ENCODE measurements at regions not wholly inside any gene's neighbourhood (a gene's known extent, or its start where the extent isn't known, plus 50 kb on each side); places are given as distances from the start of the nearest gene placed in this dataset.
"Not testable (repeated sequence)": the region's sequence is repeated elsewhere in the genome, so short reads cannot be mapped to it uniquely, and the experiment has no call there.

DNA sequence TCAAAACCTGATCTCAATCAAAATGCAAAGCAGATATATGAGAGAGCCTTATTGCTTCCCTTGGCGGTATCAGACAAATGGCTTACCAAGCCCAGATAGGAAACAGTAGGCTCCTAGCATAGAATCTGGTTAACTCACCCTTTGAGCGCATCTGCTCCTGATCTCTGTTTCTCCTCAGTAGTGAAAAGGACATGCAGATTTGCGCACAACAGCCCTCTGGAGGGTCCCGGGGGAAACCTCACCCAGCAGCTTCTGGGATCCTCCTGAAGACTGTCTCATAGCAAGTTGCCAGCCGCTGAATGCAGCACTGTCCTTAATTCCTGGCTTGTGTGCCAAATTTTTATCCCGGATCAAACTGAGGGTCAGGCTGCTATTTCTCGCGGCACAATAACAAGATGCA, 192.2 kb downstream of the FASLG start:
- no peaks in the 10 kb centered on the region for H3F3A ChIP-seq (ENCODE audit: control insufficient read depth, insufficient read depth)
- 0 out of 2 replicates have a peak, but pooled peaks cover 4% of the 10 kb centered on the region for H3K9me3 ChIP-seq (ENCODE audit: control insufficient read depth, insufficient read depth, low read length)
- no peak overlapping the region for H3K4me3 ChIP-seq (ENCODE audit: low read length)
- no peak overlapping the region for H3K27ac ChIP-seq (ENCODE audit: low read depth, low read length)
- H3K9me2 ChIP-seq (replicated peaks; ENCODE audit: control insufficient read depth, low read length) = no peaks in the 10 kb centered on the region
- TF ChIP-seq CTCF (IDR thresholded peaks at IDR 0.05; ENCODE audit: low read depth, low read length, poor library complexity, severe bottlenecking) (no peak), EZH2phosphoT487 (IDR thresholded peaks at IDR 0.05; ENCODE audit: borderline replicate concordance, low read length) (no peak)
- no peaks in the 10 kb centered on the region for H3K27me3 ChIP-seq (ENCODE audit: control insufficient read depth, low read length)
- H3K36me3 ChIP-seq (ENCODE audit: control insufficient read depth, low read length) = no peaks in the 10 kb centered on the region
- no peaks in the 10 kb centered on the region for H3K4me1 ChIP-seq (ENCODE audit: control insufficient read depth, low read length)
- no peaks in the 10 kb centered on the region for H3K79me2 ChIP-seq (ENCODE audit: control insufficient read depth, low read length)
- no peaks in the 10 kb centered on the region for H4K20me1 ChIP-seq (ENCODE audit: control insufficient read depth, insufficient read depth, low read depth, low read length)
- H3K4me2 ChIP-seq (ENCODE audit: low read length) = no peak overlapping the region

DNA sequence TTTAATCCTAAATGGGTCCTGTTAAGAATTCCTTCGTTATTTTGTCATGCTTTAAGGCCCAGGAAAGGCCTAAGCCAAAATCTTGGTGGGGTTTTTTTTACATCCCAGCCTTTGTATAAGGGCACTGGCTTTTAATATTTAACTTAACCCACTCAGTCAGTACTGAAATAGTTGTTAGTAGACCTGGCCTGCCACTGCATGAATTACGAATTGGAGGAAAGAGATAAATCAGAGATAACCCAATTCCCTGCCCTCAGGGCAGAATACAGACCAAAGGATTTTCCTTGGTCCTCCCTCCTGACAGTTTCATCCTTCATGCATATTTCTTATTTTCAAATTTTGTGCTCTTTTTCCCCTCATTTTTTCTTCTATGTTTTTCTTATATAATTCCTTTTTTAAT, 193.0 kb downstream of the FASLG start:
- Histone ChIP-seq H3K36me3 (ENCODE audit: control insufficient read depth, low read length) (no peaks in the 10 kb centered on the region), H3K4me1 (ENCODE audit: control insufficient read depth, low read length) (no peaks in the 10 kb centered on the region), H3K27ac (ENCODE audit: low read depth, low read length) (no peak overlapping the region), H4K20me1 (ENCODE audit: control insufficient read depth, insufficient read depth, low read depth, low read length) (no peaks in the 10 kb centered on the region), H3F3A (ENCODE audit: control insufficient read depth, insufficient read depth) (no peaks in the 10 kb centered on the region), H3K4me3 (ENCODE audit: low read length) (no peak overlapping the region), H3K9me3 (ENCODE audit: control insufficient read depth, insufficient read depth, low read length) (0 out of 2 replicates have a peak, but pooled peaks cover 4% of the 10 kb centered on the region), H3K79me2 (ENCODE audit: control insufficient read depth, low read length) (no peaks in the 10 kb centered on the region), H3K9me2 (replicated peaks; ENCODE audit: control insufficient read depth, low read length) (no peaks in the 10 kb centered on the region), H3K27me3 (ENCODE audit: control insufficient read depth, low read length) (no peaks in the 10 kb centered on the region), H3K4me2 (ENCODE audit: low read length) (no peak overlapping the region)
- no peak for TF ChIP-seq EZH2phosphoT487 (IDR thresholded peaks at IDR 0.05; ENCODE audit: borderline replicate concordance, low read length)
- no peak for TF ChIP-seq CTCF (IDR thresholded peaks at IDR 0.05; ENCODE audit: low read depth, low read length, poor library complexity, severe bottlenecking)

DNA sequence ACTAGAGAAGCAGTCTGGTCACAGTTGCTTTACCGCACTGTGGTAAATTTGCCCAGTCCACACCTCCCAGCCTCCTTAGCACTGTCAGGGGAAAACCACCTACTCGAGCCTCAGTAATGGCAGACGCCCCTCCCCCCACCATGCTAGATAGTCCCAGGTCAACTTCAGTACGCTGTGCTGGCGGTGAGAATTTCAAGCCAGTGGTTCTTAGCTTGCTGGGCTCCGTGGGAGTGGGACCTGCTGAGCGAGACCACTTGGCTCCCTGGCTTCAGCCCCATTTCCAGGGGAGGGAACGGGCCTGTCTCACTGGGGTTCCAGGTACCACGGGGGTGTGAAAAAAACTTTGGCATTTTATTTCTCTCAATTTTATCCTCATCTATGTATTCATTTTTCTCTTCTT, 194.8 kb downstream of the TNFSF18 start:
- not testable (repeated sequence) for H3K4me2 ChIP-seq (ENCODE audit: low read length); H3K4me3 ChIP-seq (ENCODE audit: low read length); H3K4me1 ChIP-seq (ENCODE audit: control insufficient read depth, low read length); H3K9me3 ChIP-seq (ENCODE audit: control insufficient read depth, insufficient read depth, low read length); H3K36me3 ChIP-seq (ENCODE audit: control insufficient read depth, low read length); H3K27ac ChIP-seq (ENCODE audit: low read depth, low read length); H3K79me2 ChIP-seq (ENCODE audit: control insufficient read depth, low read length); H3K9me2 ChIP-seq (replicated peaks; ENCODE audit: control insufficient read depth, low read length); H3F3A ChIP-seq (ENCODE audit: control insufficient read depth, insufficient read depth); H4K20me1 ChIP-seq (ENCODE audit: control insufficient read depth, insufficient read depth, low read depth, low read length); H3K27me3 ChIP-seq (ENCODE audit: control insufficient read depth, low read length)

DNA sequence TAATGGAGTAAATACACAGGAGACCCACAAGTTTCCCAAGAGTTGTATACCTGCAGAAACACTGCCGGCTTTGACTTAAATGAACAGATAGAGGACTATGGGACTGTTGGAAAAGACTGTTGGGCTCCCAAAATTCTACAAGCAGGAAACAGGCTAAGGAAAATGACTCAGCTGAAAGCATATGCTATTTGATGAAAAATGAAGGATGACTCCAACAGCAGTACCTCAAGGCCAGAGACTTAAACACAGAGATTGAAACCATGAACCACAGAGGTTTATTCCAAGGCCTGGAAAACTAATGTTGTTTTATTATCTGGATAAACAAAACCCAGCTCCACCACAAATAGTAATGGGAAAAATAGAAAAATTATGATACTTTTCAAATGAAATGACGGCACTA, 187.7 kb downstream of the TNFSF18 start:
- Histone ChIP-seq H3K9me2 (replicated peaks; ENCODE audit: control insufficient read depth, low read length) (no peaks in the 10 kb centered on the region), H3K9me3 (ENCODE audit: control insufficient read depth, insufficient read depth, low read length) (no peaks in the 10 kb centered on the region), H3K4me3 (ENCODE audit: low read length) (no peak overlapping the region), H3K27me3 (ENCODE audit: control insufficient read depth, low read length) (no peaks in the 10 kb centered on the region), H3K79me2 (ENCODE audit: control insufficient read depth, low read length) (no peaks in the 10 kb centered on the region), H4K20me1 (ENCODE audit: control insufficient read depth, insufficient read depth, low read depth, low read length) (no peaks in the 10 kb centered on the region), H3K4me1 (ENCODE audit: control insufficient read depth, low read length) (no peaks in the 10 kb centered on the region), H3F3A (ENCODE audit: control insufficient read depth, insufficient read depth) (no peaks in the 10 kb centered on the region), H3K27ac (ENCODE audit: low read depth, low read length) (no peak overlapping the region), H3K4me2 (ENCODE audit: low read length) (no peak overlapping the region), H3K36me3 (ENCODE audit: control insufficient read depth, low read length) (no peaks in the 10 kb centered on the region)
- no peak for TF ChIP-seq CTCF (IDR thresholded peaks at IDR 0.05; ENCODE audit: low read depth, low read length, poor library complexity, severe bottlenecking)
